IPS-NIHi11 (cell line): ENCODE measurements at regions not wholly inside any gene's neighbourhood (a gene's known extent, or its start where the extent isn't known, plus 50 kb on each side); places are given as distances from the start of the nearest gene placed in this dataset.
"Not testable (repeated sequence)": the region's sequence is repeated elsewhere in the genome, so short reads cannot be mapped to it uniquely, and the experiment has no call there.

Experiments used
- DNase-seq: peaks from one replicate; pipeline ENCODE4 v3.0.0; 2012; ENCODE audit warnings: mixed read lengths, low spot score

DNA sequence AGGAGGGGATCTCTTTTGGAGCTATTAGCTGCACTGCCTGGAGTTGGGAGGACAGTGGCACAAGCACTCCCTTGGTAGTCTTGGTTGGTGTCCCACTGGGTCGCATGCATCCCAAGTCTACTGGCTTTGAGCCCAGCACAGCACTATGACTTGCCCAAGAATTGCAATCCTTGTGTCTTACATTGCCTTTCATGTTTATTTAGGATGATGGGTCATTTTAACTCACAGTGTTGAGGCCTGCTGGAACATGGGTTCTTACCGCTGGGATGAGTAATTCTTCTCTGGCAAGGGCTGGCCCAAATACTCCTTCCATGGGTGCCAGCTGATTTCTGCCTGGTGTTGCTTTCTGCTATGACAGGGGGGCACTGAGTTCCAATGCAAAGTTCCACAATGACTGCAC is 185.5 kb downstream of the TEX13C start:
- no peak for DNase-seq

DNA sequence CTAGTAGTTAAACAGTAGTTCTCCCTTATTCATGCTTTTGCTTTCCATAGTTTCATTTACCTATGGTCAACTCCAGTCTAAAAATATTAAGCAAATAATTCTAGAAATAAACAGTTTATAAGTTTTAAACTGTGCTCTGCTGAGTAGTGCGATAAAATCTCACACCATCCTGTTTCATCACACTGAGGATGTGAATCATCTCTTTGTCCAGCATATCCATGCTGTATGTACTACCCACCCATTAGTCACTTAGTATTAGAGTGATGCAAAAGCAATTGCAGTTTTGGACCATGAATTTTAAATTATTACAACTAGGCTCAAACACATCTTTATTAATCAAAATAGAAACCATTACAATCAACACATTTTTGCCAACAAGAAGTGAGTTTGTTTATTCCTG is 187.4 kb downstream of the TEX13C start:
- no peak for DNase-seq

DNA sequence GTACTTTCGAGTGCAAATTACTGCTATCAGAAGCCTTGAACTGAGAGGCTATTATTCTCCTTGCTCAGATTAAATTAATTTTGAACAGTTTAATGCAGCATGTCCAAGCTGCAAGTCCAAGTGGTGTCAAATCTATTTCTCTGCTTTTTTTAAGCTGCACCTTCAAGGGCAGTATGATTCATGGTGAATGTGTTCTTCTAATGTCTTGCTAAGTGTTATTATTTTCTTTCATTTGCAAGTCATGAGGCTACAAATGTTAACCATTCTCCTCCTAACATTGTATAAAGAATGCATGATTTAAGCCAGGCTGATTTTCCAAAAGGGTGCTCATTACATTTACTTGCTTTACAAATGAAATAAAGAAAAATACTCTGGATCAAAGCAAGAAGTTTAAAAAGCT is 200.4 kb downstream of the TEX13C start:
- DNase-seq = no peak

DNA sequence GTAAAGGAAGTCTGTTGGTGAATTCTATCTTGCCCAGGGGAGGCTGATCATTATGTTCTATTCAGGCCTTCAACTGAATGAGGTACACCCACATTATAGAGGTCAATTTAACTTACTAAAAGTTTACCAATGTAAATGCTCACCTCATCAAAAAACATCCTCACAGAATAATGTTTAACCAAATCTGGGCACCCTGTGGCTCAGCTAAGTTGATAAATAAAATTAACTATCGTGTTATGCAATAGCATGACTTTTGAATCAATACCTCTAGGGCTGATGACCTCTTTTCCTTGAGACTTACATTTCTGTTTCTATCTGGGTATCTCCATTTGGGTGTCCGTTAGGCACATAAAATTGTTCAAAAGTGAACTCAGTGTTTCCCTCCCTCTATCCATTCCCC is 203.1 kb downstream of the TEX13C start:
- DNase-seq = no peak

DNA sequence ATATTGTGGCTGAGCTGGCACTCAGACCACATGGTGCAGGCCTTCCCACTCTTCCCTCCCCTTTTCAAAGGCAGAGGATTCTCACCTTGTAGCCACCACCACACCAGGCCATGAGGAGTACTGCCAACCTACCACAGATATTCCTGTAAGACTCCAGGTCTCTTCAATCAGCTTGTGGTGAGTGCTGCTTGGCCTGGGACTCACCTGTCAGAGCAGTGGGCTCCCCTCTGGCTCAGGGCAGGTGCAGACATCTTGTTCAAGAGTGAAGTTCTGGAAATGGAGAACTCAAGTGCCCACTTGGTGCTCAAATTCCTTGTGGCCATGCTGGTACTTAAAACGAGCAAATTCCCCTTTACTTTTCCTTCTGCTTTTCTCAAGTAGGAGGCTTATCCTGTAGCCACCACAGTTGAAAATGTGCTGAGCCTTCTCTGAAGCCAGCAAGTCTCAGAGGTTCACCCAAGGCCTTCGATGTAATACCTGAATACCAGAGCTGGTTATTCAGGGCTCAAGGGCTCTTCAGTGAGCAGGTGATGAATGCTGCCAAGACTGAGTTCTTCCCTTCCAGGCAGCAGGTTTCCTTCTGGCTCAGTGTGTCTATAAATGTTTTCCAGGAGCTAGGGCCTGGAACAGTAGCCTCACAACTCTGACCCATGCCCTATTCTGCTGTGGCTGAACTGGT is 212.9 kb downstream of the TEX13C start:
- no peak for DNase-seq

DNA sequence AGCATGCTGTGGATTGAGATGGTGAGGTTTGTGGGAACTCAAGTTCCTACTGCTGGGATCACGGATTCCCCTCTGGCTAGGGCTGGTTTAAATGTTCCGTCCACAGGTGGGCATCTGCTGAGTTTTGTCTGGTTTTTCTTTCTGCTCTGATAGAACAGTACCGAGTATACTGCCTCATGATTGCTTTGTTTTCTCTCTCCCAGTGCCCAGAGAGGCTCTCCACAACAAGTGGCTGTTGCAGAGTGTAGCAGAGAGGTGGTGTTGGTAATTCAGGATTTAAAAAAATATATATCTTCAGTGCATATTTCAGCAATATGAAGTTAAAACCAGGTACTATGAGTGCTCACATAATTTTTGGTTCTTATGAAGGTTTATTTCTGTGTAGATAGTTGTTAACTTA is 213.7 kb downstream of the TEX13C start:
- no peak for DNase-seq

DNA sequence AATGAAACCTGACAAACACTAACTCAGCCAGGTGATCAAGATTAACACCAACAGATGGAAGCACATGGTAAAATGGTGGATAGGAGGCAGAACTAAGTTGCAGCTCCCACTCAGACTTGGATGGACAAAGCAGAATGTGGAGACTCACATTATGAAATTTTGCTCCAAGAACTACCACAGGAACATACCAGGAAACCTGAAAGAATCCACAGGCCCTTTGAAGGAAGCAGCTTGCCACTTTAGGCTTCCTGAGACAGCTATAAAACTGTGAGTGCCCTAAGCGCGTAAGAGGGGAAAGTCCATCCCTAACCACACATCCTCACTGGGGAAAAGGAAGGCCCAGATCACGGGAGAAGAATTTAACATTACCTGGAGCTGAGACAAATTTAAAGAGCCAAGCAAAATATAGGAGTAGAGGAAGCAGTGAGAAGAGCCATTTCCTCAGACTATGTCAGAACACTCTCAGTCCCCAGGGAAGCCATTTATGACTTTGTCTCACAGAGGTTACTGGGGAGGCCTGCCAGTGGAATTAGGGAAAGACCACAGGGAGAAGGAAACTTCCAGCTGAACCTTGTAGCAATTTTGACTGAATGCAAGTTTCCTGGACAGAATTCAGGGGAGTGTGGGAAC is 224.5 kb downstream of the TEX13C start:
- DNase-seq = no peak

DNA sequence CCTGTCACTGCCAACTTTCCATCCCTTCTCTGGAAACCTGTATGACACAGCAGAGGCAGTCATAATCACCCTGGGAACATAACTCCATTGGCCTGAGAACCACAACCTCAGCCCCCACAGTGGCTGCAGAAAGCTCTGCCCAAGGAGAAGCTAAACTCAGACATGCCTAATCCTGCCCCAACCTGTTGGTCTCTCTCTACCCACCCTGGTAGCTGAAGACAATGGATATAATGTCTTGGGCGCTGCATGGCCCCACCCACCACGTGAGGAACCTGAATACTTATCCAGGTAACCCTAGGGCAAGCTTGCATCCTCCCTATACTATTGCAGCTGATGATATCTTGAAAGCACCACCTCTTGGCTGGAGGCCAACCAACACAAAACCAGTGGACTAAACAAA is 225.2 kb downstream of the TEX13C start:
- DNase-seq = no peak

DNA sequence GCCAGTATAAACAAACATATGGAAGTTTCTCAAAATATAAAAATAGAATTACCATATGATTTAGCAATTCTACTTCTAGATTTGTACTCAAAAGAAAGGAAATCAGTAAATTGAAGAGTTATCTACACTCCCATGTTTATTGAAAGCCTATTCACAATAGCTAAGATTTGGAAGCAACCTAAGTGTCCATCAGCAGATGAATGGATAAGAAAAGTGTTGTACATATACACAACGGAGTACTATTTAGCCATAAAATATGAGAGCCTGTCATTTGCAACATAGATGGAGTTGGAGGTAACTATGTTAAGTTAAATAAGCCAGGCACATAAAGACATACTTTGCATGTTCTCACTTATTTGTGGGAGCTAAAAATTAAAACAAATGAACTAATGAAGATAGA is 257.8 kb downstream of the TEX13C start:
- DNase-seq = no peak

DNA sequence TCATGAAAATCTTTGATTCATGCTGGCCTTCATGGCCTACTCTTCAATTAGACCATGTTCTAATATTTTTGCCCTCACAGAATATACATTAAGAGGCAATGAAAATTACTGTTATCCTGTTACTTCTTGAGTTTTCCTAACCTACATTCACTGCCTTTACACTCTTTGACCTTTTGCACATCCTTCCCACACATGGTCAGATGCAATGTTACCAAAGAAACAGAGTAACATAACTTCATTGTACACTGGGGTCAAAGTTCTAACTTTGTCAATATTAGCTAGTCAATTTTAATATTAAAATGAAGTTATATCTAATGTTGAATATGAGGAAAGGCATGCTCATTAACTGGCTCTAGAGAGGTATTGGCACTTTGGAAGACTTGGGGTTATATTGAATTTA is 284.8 kb downstream of the TEX13C start:
- DNase-seq = no peak

DNA sequence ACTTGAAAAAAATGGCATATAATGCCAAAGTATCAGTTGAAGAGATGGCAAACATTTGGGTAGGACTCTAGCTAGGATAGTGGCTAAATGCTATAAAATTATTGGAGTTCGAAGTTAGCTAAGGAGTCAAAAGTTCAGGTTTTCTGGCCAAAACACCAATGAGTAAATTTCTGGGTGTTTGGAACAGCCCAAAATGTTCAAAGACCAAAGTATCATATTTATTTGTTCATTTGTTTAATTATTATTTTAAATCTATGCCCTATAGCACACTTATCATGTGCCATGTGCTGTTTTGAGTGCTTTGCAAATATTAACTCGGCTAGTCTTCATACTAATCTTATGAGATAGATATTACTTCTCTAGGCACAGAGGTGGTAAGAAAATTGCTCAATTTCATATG is 285.5 kb downstream of the TEX13C start:
- DNase-seq = no peak

DNA sequence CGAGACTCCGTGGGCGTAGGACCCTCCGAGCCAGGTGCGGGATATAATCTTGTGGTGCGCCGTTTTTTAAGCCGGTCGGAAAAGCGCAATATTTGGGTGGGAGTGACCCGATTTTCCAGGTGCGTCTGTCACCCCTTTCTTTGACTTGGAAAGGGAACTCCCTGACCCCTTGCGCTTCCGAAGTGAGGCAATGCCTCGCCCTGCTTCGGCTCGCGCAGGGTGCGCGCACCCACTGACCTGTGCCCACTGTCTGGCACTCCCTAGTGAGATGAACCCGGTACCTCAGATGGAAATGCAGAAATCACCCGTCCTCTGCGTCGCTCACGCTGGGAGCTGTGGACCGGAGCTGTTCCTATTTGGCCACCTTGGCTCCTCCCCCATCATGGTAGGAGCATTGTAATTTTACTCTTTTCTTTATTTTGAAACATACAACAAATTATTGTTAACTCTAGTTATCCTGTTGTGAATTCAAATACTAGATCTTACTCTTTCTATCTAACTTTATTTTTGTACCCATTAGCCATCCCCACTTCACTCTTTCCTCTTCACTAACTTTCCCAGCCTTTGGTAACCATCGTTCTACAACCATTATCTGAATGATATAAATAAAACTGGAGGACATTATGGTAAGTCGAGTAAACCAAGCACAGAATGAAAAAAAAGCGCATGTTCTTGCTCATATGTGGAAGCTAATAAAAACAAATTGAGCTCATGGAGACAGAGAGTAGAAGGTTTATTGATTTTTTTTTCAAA is 295.1 kb downstream of the TEX13C start:
- DNase-seq = not testable (repeated sequence)

DNA sequence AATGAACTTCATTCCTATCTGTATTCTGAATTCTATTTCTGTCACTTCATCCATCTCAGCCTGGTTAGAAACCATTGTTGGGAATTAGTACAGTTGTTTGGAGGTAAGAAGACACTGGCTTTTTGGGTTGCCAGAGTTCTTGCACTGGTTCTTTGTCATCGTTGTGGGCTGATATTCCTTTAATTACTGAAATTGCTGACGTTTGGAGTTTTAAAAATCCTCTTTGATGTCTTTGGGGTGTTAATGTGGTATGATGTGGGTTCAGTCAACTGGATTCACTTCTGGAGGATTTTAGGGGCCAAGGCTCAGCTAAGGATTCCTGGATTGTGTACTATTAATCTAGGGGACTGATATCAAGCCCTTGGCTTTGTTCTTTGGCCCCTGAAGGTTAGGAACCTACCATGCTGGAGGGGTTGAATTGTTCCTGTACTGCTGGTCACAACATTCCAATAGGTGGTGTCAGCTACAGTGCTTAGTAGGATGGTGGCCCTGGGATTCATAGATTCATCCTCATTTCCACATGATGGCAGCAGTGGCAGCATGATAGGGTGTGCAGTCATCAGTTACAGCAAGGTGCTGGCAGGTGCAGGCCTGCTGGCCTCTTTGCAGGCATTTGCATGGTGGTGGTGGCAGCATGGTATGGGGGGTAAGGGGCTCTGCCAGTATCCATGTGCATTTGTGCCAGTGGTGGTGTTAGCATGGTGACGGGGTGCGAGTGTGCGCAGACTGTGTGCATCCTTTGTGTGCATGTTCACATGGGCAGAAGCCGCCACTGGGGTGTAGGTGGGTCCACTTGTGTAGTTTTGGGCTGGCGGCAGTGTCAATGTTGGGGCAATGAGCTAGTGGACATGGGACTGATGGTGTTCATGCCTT is 301.3 kb downstream of the TEX13C start:
- DNase-seq = no peak

DNA sequence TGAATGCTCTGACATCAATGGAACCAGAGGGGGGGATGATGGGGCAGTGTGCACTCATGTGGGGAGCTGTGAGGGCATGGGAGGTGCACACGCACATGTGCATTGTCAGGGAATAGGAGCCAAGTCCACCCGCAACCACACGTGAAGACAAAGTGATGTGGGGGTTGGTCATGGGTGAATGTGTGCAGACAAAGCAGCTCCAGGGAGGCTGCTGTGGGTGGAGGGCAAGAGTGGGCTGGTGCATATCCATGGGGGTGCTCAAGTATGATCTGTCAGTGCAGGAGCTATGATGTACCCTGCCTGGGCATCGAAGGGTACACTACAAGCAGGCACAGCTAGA is 301.9 kb downstream of the TEX13C start:
- no peak for DNase-seq

DNA sequence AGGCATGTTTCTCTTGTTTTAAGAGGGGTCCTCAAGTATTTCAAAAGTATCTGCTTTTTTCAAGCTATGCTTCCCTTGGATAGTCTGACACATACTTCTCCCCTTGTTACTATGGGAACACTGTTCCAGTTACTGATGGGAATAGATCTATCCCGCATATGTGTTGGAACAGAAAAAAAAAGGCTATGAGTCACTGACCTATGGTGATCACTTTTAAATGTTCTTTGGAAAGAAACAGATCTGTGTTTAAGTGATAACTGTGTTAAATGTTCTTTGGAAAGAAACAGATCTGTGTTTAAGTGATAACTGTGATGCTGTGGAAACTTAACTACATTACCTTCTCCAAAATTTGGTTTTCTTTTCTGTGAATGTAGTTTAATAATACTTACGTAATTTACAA is 303.2 kb downstream of the TEX13C start:
- no peak for DNase-seq

DNA sequence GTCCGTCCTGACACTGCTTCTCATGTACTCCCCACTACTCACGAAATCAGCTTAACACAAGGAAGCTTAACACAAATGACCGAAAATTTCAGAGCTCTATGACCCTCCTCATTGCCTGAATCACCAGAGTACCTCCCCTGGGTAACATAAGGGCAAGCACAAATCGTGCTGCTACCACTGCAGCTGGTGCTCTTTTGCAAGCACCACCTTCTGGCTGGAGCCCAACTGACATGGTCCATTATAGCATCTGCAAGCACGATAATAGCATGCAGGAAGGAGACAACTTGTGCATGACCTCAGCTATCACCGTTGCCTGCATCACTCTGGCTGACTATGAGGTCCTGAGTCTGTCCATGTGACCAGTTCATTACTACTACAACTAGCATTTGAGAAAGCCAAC is 308.0 kb downstream of the TEX13C start:
- no peak for DNase-seq

DNA sequence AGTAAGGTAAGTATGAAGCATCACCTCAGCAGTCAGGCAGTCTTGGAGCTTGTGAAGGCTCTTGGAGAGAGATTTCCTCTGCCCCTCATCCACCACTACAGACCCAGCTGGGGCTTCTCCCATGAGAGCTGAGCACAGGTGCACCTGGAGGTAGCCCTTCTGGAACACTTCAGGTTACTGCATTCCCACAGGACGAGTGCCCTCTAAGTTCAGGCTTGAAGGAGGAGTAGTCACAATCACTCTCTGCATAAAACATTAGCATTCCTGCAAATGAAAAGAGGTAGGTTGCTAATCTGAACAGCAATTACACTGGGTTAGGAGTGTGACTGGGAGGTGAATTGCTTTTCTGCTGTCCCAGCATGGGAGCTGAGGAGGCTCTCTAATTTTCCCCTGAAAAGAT is 308.8 kb downstream of the TEX13C start:
- DNase-seq = peak; percentile 5

DNA sequence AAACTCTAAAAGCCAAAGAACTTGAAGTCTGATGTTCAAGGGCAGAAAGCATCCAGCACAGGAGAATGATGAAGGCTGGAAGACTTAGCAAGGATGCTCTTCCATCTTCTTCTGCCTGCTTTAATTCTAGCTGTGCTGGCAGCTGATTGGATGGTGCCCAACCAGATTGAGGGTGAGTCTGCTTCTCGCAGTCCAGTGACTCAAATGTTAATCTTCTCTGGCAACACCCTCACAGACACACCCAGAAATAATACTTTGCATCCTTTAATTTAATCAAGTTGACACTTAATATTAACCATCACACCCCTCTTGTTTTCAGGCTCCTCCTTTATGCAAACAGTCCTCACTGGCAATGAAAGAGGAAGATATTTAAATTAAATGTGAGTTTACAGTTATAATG is 321.7 kb downstream of the TEX13C start:
- DNase-seq = no peak

DNA sequence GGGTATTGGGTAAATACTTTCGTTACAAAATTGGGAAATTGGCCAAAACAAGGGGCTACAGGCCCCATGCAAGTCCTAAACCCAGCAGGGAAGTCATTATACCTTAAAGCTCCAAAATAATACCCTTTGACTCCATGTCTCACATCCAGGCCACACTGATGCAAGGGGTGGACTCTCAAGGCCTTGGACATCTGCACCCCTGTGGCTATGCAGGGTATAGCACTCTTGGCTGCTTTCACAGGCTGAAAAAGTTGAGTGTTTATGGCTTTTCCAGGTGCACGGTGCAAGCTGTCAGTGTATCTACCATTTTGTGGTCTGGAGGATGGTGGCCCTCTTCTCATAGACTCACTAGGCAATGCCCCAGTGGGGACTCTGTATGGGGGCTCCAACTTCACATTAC is 326.5 kb downstream of the TEX13C start:
- DNase-seq = no peak

DNA sequence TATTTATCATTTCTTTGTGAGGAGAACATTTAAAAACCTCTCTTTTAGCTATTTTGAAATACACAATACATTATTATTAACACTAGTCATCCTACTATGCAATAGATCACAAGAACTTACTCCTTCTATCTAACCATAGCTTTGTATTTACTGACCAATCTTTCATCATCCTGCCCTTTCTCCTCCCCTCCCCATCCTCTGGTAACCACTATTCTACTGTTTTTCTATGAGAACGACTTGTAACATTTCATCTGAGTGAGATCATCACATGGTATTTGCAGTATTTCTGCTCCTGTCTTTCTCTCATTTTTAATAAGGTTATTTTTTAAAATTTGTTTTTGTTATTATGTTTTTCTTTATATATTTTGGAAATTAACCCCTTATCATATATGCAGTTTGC is 331.8 kb downstream of the TEX13C start:
- DNase-seq = no peak

DNA sequence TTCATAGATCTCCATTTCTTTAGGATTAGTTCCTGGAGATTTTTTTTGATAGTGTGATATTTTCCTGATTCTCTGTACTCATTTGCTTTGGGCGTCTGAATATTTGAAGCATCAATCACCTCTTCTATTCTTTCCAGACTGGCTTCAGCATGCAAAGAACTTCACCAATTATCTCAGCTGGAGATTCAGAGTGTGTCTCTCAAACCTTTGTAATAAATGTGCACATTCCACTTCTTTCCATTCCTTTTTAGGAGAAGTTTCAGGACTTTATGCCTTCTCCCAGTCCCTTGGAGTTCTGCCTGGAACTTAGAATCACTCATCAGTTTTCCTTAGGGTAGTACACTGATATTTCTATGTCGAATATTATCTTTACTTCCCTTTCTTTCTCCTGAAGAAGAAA is 334.8 kb downstream of the TEX13C start:
- no peak for DNase-seq

DNA sequence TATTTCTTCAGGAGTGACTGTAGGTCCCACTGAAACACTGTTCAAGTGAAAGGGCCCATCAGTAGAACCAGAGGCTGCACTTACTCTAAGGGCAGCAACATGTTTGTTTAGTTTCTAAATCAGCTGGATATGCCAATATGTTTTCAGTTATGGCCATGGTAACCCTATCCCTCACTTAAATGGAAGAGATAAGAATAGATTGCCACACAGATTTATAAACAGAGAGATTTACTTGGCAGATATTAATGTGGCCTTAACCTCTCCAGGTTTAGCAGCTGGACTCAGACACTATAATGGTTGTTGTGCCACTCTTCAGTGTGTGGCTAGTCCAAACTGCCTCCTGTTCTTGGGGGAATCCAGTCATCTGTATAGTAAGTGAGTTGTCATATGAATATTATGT is 354.1 kb downstream of the TEX13C start:
- DNase-seq = no peak

DNA sequence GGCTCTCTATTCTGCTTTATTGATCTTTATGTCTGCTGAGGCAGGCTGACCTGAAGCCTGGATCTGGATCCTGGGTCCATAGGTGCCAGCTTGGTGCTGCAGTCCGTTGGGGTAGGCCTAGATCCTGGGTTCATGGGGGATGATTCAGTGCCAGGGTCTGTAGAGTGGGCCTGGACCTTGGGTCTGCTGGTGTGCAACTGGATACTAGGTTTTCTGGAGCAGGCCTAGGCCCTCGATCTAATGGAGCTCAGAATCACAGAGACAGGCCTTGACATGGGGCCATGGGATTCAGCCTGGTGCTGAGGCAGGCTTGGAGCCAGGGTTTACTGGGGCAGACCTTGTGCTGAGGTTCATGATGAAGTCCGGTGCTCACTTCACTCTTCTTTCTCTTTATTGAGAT is 358.6 kb downstream of the TEX13C start:
- no peak for DNase-seq
